NCI-H1694 treated with DMSO at 0.1 percent for 48 hours (cell line): ENCODE measurements at regions not wholly inside any gene's neighbourhood (a gene's known extent, or its start where the extent isn't known, plus 50 kb on each side); places are given as distances from the start of the nearest gene placed in this dataset.

Source experiments
- DNase-seq: peaks from one replicate; lab custom pipeline; 2025; lab: John Stamatoyannopoulos, UW

DNA sequence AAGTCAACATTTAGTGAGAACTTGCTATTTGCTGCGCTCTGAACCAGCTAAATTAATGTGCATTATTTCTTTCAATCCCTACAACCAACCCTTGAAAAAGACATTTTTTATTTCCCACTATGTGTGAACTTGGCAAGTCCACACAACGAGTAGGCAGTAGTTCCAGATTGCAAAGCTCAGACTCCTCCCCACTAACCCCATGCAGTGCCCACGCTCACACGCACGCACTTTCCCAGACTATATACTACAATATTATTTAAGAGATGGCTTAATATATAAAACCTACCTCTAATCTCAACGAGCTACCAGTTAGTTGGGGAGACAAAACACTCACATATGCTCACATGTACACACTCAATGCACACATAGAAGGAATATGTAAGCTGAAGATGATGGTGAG is 671.2 kb downstream of the LMO4 start:
- no peak for DNase-seq

- DNase-seq = no peak
These were observed 672.8 kb downstream of the LMO4 start for GRCh38 chr1:88001460-88001859.

DNA sequence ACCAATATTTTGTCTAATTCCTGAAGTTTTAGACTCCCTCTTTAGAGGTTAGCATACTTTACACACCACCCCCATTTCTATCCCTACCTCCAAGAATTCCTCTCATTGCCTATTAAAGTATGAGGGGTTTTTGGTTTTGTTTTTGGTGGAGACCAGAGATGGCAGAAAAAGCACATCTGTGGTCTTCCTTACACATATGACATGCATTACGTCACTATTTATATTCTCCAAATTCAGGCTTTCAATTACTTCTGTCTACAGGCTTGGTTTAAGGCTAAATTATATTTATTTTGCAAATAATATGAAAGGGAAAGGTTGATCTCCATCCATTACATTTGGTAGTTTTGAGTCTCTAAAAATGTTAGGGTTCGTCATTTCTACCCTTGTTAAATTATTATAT is 674.6 kb downstream of the LMO4 start:
- DNase-seq = no peak

- no peak for DNase-seq
These were observed 674.2 kb upstream of the PKN2 start for GRCh38 chr1:88009916-88010315.

GRCh38 chr1:88013485-88013884 is 670.6 kb upstream of the PKN2 start:
- DNase-seq = no peak

GRCh38 chr1:88014131-88014530 is 669.9 kb upstream of the PKN2 start:
- DNase-seq = no peak

DNA sequence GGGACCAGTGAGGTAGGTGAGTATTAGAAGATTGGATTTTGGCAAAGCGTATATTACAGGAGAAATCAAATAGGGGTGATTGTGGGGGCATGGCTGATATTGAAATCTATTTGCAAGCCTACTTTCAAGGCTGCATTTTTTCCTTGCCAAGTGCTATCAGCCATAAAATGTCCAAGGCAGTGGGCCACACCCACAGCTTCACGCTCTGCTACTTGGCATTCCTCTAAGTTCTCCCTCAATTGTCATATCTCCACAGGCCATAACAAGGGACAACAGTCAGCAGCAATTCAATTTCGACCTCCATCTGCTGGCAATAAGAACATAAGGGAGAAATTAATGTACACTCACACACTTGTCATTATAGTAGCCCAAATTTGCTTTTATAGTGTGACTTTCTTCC is 667.1 kb upstream of the PKN2 start:
- DNase-seq = no peak

GRCh38 chr1:88021529-88021928 is 662.5 kb upstream of the PKN2 start:
- no peak for DNase-seq

DNA sequence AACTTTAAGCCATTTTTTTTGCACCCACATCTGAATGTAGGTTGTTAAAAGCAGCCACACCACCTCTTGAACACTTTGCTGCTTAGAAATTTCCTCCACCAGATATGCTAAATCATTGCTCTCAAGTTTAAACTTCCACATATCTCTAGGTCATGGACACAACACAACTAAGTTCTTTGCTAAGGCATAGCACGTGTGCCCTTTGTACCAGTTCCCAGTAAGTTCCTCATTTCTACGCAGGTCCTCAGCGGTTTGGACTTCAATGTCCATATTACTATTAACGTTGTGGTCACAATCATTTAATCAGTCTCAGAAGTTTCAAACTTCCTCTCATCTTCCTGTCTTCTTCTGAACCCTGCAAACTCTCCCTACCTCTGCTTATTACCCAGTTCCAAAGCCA is 661.6 kb upstream of the PKN2 start:
- no peak for DNase-seq

GRCh38 chr1:88029142-88029541 is 654.9 kb upstream of the PKN2 start:
- no peak for DNase-seq

DNA sequence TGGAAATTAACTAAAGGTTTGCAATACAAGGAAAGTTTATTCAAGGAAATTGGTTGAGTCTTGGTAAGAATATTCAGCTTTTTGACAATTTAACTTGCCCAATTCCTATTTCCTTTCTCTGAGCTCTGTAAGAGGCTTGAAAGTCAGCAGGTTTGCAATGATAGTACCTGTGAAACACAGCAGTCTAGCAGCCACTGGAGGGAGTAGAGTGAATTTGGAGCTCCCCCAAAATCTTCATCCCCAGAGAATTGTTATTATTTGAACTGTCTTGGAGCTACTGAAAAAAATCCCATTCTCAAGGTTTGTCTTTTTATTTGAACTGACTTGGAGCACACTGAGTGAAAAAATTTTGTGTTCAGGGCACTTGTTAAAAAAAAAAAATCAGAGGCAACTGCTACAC is 654.2 kb upstream of the PKN2 start:
- no peak for DNase-seq

DNA sequence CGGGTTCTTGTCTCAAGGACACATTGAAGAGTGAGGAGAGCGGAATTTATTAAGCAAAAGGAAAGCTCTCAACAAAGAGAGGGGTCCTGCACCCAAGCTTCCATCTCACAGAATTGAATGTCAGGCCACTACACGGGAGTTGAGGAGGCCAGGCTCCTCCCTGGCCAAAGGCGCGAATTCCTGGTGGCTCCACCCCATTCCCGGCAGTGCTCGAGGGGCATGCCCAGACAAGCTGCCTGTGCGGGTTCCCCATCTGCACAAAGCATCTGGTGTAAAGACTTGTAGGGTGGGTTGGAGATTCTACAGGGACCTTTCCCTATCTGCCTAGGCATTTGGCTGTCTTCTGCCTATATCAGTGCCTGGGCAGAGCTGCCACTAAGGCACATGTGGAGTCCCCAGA is 648.5 kb upstream of the PKN2 start:
- no peak for DNase-seq

DNA sequence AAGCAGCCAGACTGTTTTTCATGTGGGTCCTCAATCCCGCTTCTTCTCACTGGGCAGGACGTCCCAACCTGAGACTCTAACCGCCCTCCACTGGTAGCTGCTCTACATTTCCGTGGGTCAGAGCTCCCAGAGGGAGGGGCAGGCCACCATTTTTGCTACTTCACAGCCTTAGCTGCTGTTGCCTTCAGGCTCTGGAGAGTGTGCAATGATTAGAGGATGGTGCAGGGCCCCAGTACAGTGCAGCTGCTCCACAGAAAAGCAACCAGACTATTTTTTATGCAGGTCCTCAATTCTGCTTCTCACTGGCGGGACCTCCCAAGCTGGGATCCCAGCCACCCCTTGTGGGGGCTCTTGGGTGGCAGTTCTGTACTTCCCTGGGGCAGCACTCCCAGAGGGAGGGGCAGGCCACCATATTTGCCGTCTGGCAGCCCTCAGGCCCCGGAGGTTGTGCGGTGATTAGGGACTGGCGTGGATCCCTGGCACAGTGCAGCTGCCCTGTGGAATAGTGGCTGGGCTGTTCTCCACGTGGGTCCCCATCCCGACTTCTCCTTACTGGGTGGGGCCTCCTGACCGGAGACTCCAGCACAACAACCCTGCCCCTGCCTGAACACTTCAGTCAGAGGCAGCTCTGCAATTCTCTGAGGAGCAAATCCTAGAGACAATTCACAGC is 647.6 kb upstream of the PKN2 start:
- DNase-seq = no peak

DNA sequence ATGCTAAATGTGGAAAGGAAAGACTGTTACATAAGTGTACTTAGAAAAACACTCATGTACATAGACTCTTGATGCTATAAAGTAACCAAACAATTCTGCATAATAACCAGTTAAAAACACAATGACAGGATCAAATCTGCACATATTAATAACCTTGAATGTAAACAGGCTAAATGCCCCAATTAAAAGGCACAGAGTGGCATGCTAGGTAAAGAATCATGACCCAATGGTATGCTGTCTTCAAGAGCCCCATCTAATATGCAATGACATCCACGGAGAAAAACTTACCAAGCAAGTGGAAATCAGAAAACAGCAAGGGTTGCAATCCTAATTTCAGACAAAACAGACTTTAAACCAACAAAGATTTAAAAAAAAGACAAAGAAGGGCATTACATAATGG is 644.8 kb upstream of the PKN2 start:
- no peak for DNase-seq

DNA sequence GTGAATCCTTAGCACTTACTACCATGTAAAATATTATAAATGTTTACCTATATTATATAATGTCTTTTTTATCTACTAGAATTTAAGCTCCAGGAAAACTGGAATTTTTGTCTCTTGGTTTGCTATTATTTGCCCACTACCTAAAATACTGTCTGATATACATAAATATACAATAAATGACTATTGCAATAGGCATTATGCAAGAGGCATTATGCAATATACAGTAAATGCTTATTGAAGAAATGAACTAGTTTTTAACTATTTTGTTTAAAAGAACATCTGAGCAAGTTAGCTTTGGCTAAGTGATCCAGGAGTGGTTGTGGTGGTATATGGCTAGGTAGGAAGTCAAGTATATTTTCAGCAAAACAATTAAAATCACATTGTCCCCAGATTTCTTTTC is 640.2 kb upstream of the PKN2 start:
- DNase-seq = no peak

GRCh38 chr1:88052167-88052566 is 631.9 kb upstream of the PKN2 start:
- no peak for DNase-seq

GRCh38 chr1:88053065-88053464 is 631.0 kb upstream of the PKN2 start:
- no peak for DNase-seq

DNA sequence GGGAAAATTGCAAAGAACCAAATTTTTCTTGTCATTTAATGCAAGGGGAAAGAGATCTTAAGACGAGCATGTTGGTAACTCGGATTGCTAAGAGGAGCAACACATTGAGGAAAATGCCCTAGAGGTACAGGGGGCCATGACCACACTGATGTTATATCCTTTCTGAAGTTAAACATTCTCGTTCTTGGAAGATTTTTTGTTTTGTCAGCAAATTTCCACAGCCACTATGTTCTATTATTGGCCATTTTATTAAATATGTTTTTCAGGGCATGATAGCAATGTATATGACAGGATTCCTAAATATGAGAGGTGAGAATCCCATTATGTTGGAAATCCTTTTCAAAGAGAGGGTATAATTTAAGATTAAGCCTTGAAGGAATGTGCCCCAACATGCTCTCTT is 627.2 kb upstream of the PKN2 start:
- no peak for DNase-seq

GRCh38 chr1:88058205-88058604 is 625.9 kb upstream of the PKN2 start:
- DNase-seq = no peak

- no peak for DNase-seq
These were observed 623.9 kb upstream of the PKN2 start for GRCh38 chr1:88060112-88060673.

DNA sequence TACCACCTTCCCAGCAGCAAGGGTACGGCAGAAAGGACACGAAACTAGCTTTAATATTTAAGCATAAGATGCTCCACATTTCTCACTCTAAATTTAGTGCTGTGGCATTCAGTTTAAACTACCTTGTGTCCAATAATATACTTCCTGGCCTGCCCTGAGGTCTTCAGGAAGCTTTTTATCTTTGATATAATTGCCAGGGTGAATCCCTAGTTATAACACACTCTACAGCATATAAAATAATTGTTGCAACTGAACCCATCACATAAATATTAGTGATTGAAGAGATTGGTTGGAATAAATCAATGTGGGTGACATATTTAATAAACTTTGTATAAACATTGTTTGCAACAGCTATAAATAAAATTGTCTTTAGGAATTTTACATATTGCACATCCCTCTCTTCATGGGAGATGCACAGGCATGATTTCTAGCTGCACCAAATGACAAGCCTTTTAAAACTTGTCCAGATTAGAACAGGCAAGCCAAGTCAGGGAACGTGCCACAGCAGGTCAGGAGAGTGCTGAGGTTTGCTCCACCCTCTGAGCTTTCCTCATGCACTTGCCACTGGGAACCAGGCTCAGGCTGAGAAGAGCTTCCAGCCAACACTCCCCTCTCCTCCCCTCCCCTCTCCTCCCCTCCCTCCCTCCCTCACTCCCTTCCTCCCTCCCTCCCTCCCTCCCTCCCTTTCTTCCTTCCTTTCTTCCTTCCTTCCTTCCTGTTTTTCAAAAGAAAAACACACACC is 623.2 kb upstream of the PKN2 start:
- no peak for DNase-seq

DNA sequence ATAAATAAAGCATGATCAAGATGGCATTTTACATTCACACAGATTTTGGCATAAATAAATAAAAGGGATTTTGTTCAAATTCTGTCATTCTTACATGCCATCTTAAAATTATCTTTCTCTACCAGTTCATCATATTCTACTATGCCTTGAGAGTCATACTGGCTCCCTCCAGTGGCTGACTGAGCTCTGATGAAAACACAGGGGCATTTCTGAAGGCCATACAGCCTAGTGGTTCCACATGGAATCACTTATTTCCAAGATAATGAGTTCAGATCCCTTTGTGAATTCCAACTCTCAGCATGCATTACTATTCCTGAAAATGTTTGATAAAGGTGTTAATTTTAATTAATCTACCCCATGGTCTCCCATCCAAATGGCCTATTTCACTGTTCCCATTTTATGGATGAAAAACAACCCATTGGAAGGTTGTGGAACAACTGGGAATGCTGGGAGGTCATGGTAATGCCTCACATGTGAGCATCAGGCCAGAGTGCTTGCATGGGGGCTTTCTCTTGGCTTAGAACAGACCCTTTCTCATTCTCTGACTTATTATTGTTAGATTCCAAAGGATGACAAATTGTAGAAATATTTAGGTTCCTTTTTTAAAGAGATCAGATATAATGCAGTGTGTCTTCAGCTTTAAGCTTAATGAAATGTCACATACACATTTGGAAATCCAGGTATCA is 622.4 kb upstream of the PKN2 start:
- DNase-seq = no peak

GRCh38 chr1:88062650-88063153 is 621.4 kb upstream of the PKN2 start:
- DNase-seq = no peak
